Stomach (tissue), 8 donors: ENCODE measurements at regions not wholly inside any gene's neighbourhood (a gene's known extent, or its start where the extent isn't known, plus 50 kb on each side); places are given as distances from the start of the nearest gene placed in this dataset.

Experiments
- DNase-seq, 2 donors: peaks; one replicate each; pipeline versions ENCODE4 v3.0.0 to v3.0.0-alpha.2; 2013 to 2019
- H3K27ac ChIP-seq, 5 donors: fragments of 200-600 bp in 4 of 5; sonication (generic) in 4 of 5; one replicate each; pipeline ENCODE4 v1.5.1; 2013 to 2019; ENCODE audit warnings: mild to moderate bottlenecking in 1 of 5, moderate library complexity in 1 of 5
- H3K27me3 ChIP-seq, 3 donors: fragments of 200-600 bp; sonication (generic); one replicate each; pipeline ENCODE4 v1.5.1; 2017 to 2019; ENCODE audit warnings: mixed run types in 1 of 3
- H3K36me3 ChIP-seq, 4 donors: fragments of 200-600 bp; sonication (generic); 1 replicate in 3 of 4; 2 replicates in 1 of 4; pipeline ENCODE4 v1.5.1; 2016 to 2019
- H3K4me1 ChIP-seq, 4 donors: fragments of 200-600 bp; sonication (generic); one replicate each; pipeline ENCODE4 v1.5.1; 2016 to 2019
- H3K4me3 ChIP-seq, 4 donors: fragments of 200-600 bp; sonication (generic) in 3 of 4; one replicate each; pipeline ENCODE4 v1.5.1; 2016 to 2019; ENCODE audit warnings: mild to moderate bottlenecking in 1 of 4
- H3K9me3 ChIP-seq, 4 donors: fragments of 200-600 bp; sonication (generic); one replicate each; pipeline ENCODE4 v1.5.1; 2016 to 2019
- CTCF ChIP-seq, 7 experiments: fragments of 450-650 bp in 4 of 7; fragments of 200-600 bp in 3 of 7; sonication (generic) in 3 of 7; IDR thresholded peaks; one replicate each; pipeline ENCODE4 v1.5.1; 2016 to 2019; ENCODE audit warnings: antibody characterized with exemption in 7 of 7, control low read depth in 2 of 7, mild to moderate bottlenecking in 1 of 7
- EP300 ChIP-seq: sonication (generic); formaldehyde crosslinking; IDR thresholded peaks from one replicate; pipeline ENCODE4 v1.6.1; 2017; ENCODE audit warnings: antibody characterized with exemption
- POLR2A ChIP-seq, 4 donors: fragments of 450-650 bp; IDR thresholded peaks; one replicate each; pipeline ENCODE4 v1.6.1; 2016; ENCODE audit warnings: antibody characterized with exemption in 4 of 4, control low read depth in 2 of 4, mild to moderate bottlenecking in 1 of 4, moderate library complexity in 1 of 4
- POLR2AphosphoS5 ChIP-seq, 3 donors: sonication (generic); formaldehyde crosslinking; IDR thresholded peaks; one replicate each; pipeline ENCODE4 v1.6.1; 2016; ENCODE audit warnings: antibody characterized with exemption in 3 of 3
- WGBS, 5 donors: extraction: QIAGEN DNeasy Blood & Tissue Kit in 3 of 5; methylation state at CpG; one replicate each; pipeline versions ENCODE4 v1.1.5 to v1.1.7; 2013 to 2018; 5-methylcytosine and 5-hydroxymethylcytosine counted together
- intact Hi-C: fragments of 100-400 bp; cut with DNase I; formaldehyde crosslinking; loops from one replicate; pipeline ENCODE4 v1.15.1; 2023; ENCODE audit warnings: low total_unique reads
- donor health status: healthy with polysubstance abuse.
- donor health status: Bipolar disorder and iron deficiency.
- donor health status: healthy.

- no peak overlapping the region for H3K27ac ChIP-seq
- no peak for DNase-seq
- H3K36me3 ChIP-seq = no peaks in the 10 kb centered on the region
- no peak overlapping the region for H3K4me3 ChIP-seq
- TF ChIP-seq POLR2AphosphoS5 (IDR thresholded peaks at IDR 0.05) (no peak), CTCF (IDR thresholded peaks at IDR 0.05) (no peak), EP300 (no peak), POLR2A (IDR thresholded peaks at IDR 0.05) (no peak)
- no peaks in the 10 kb centered on the region for H3K4me1 ChIP-seq
- no peaks in the 10 kb centered on the region for H3K9me3 ChIP-seq
- WGBS, 5 donors = 68 to 83% (median 78%) methylated on average over 2 of the region's 2 CpGs
- no peaks in the 10 kb centered on the region for H3K27me3 ChIP-seq
- intact Hi-C loops = no loop called here
These were observed 1134.3 kb upstream of the C9orf72 start for GRCh38 chr9:28707616-28708015.

- TF ChIP-seq POLR2AphosphoS5 (IDR thresholded peaks at IDR 0.05) (no peak), EP300 (no peak), CTCF (IDR thresholded peaks at IDR 0.05) (no peak), POLR2A (IDR thresholded peaks at IDR 0.05) (no peak)
- 55 to 89% (median 85%) methylated on average over 3 of the region's 3 CpGs for WGBS, 5 donors
- H3K4me1 ChIP-seq = no peaks in the 10 kb centered on the region
- no peak overlapping the region for H3K4me3 ChIP-seq
- intact Hi-C loops = no loop called here
- H3K27me3 ChIP-seq = no peaks in the 10 kb centered on the region
- H3K9me3 ChIP-seq = no peaks in the 10 kb centered on the region
- H3K36me3 ChIP-seq = no peaks in the 10 kb centered on the region
- H3K27ac ChIP-seq = no peak overlapping the region
- no peak for DNase-seq
These were observed 1140.9 kb upstream of the C9orf72 start for GRCh38 chr9:28714188-28714587.

- Histone ChIP-seq H3K27me3 (no peaks in the 10 kb centered on the region), H3K4me3 (no peak overlapping the region), H3K36me3 (no peaks in the 10 kb centered on the region), H3K4me1 (no peaks in the 10 kb centered on the region), H3K27ac (no peak overlapping the region), H3K9me3 (no peaks in the 10 kb centered on the region)
- 37 to 61% (median 41%) methylated on average over 1 of the region's 1 CpG for WGBS, 5 donors
- no peak for DNase-seq
- intact Hi-C loops = no loop called here
- no peak for TF ChIP-seq POLR2A (IDR thresholded peaks at IDR 0.05)
- no peak for TF ChIP-seq EP300
These were observed 1144.9 kb upstream of the C9orf72 start for GRCh38 chr9:28718226-28718625.

- no peak overlapping the region for H3K4me3 ChIP-seq
- H3K9me3 ChIP-seq = no peaks in the 10 kb centered on the region
- H3K4me1 ChIP-seq = no peaks in the 10 kb centered on the region
- no peaks in the 10 kb centered on the region for H3K27me3 ChIP-seq
- H3K36me3 ChIP-seq = no peaks in the 10 kb centered on the region
- intact Hi-C loops = no loop called here
- no peak for TF ChIP-seq POLR2A (IDR thresholded peaks at IDR 0.05)
- no peak for TF ChIP-seq POLR2AphosphoS5 (IDR thresholded peaks at IDR 0.05)
- no peak for TF ChIP-seq CTCF (IDR thresholded peaks at IDR 0.05)
- 81 to 95% (median 87%) methylated on average over 1 of the region's 1 CpG for WGBS, 5 donors
- no peak for DNase-seq
- no peak overlapping the region for H3K27ac ChIP-seq
These were observed 1147.5 kb upstream of the C9orf72 start for GRCh38 chr9:28720746-28721145.

GRCh38 chr9:28730111-28730510 is 1156.8 kb upstream of the C9orf72 start:
- WGBS, 5 donors = 40 to 67% (median 48%) methylated on average over 2 of the region's 2 CpGs
- TF ChIP-seq EP300 (no peak), CTCF (IDR thresholded peaks at IDR 0.05) (no peak), POLR2A (IDR thresholded peaks at IDR 0.05) (no peak), POLR2AphosphoS5 (IDR thresholded peaks at IDR 0.05) (no peak)
- no peaks in the 10 kb centered on the region for H3K36me3 ChIP-seq

More at GRCh38 chr9:28730111-28730510, 1156.8 kb upstream of the C9orf72 start:
- Histone ChIP-seq H3K9me3 (no peaks in the 10 kb centered on the region), H3K27ac (no peak overlapping the region), H3K4me1 (no peaks in the 10 kb centered on the region), H3K27me3 (no peaks in the 10 kb centered on the region), H3K4me3 (no peak overlapping the region)
- no peak for DNase-seq
- intact Hi-C loops = no loop called here
